ENCODE measurements at regions not wholly inside any gene's neighbourhood (a gene's known extent, or its start where the extent isn't known, plus 50 kb on each side); places are given as distances from the start of the nearest gene placed in this dataset.

GRCh38 chr2:136206613-136207012 is 88.7 kb upstream of the CXCR4 start:
- H3K4me3 ChIP-seq (replicated peaks; ENCODE audit: insufficient read depth, low read length) = no peak overlapping the region
- no peaks in the 10 kb centered on the region for H3K27me3 ChIP-seq (ENCODE audit: insufficient read depth, poor library complexity, severe bottlenecking)
- TF ChIP-seq POLR2AphosphoS5 (IDR thresholded peaks at IDR 0.05; ENCODE audit: low read depth) (peak; percentile 37; the same call in 1 of the 2 replicates), SPI1 (IDR thresholded peaks at IDR 0.05; ENCODE audit: borderline replicate concordance, low read depth) (no peak)
- peak overlapping the region; percentile 44 for H3K27ac ChIP-seq (replicated peaks)
- no peak for DNase-seq (ENCODE audit: low read depth in 1 of 2, low spot score in 1 of 2)

- no peaks in the 10 kb centered on the region for H3K27me3 ChIP-seq (ENCODE audit: insufficient read depth, poor library complexity, severe bottlenecking)
- H3K27ac ChIP-seq (replicated peaks) = no peak overlapping the region
These were observed 87.7 kb upstream of the CXCR4 start for GRCh38 chr2:136205615-136206014.

GRCh38 chr2:136204971-136205370 is 87.0 kb upstream of the CXCR4 start:
- Histone ChIP-seq H3K4me3 (replicated peaks; ENCODE audit: insufficient read depth, low read length) (no peak overlapping the region), H3K27ac (replicated peaks) (no peak overlapping the region)
- no peak for DNase-seq (ENCODE audit: low read depth in 1 of 2, low spot score in 1 of 2)

More at GRCh38 chr2:136205615-136206014, 87.7 kb upstream of the CXCR4 start:
- DNase-seq (ENCODE audit: low read depth in 1 of 2, low spot score in 1 of 2) = no peak
- no peak overlapping the region for H3K4me3 ChIP-seq (replicated peaks; ENCODE audit: insufficient read depth, low read length)
- TF ChIP-seq GABPA (IDR thresholded peaks at IDR 0.05; ENCODE audit: low read depth) = no peak
- TF ChIP-seq REST (IDR thresholded peaks at IDR 0.05; ENCODE audit: insufficient replicate concordance, low read depth) = no peak
- TF ChIP-seq POLR2AphosphoS5 (IDR thresholded peaks at IDR 0.05; ENCODE audit: low read depth) = no peak
- TF ChIP-seq CTCF (IDR thresholded peaks at IDR 0.05; ENCODE audit: insufficient read depth, low read length) = no peak

GRCh38 chr2:136195226-136195625 is 77.3 kb upstream of the CXCR4 start:
- H3K27me3 ChIP-seq (ENCODE audit: insufficient read depth, poor library complexity, severe bottlenecking) = no peaks in the 10 kb centered on the region
- H3K27ac ChIP-seq (replicated peaks) = no peak overlapping the region
- no peak for DNase-seq (ENCODE audit: low read depth in 1 of 2, low spot score in 1 of 2)
- H3K4me3 ChIP-seq (replicated peaks; ENCODE audit: insufficient read depth, low read length) = no peak overlapping the region
- TF ChIP-seq POLR2AphosphoS5 (IDR thresholded peaks at IDR 0.05; ENCODE audit: low read depth) = no peak
- no peak for TF ChIP-seq GABPA (IDR thresholded peaks at IDR 0.05; ENCODE audit: low read depth)

More at GRCh38 chr2:136204971-136205370, 87.0 kb upstream of the CXCR4 start:
- TF ChIP-seq SPI1 (IDR thresholded peaks at IDR 0.05; ENCODE audit: borderline replicate concordance, low read depth) = peak; percentile 3; the same call in 1 of the 2 replicates
- TF ChIP-seq POLR2AphosphoS5 (IDR thresholded peaks at IDR 0.05; ENCODE audit: low read depth) = no peak
- TF ChIP-seq GABPA (IDR thresholded peaks at IDR 0.05; ENCODE audit: low read depth) = no peak
- TF ChIP-seq REST (IDR thresholded peaks at IDR 0.05; ENCODE audit: insufficient replicate concordance, low read depth) = no peak
- no peaks in the 10 kb centered on the region for H3K27me3 ChIP-seq (ENCODE audit: insufficient read depth, poor library complexity, severe bottlenecking)

- Histone ChIP-seq H3K27me3 (ENCODE audit: insufficient read depth, poor library complexity, severe bottlenecking) (no peaks in the 10 kb centered on the region), H3K27ac (replicated peaks) (no peak overlapping the region), H3K4me3 (replicated peaks; ENCODE audit: insufficient read depth, low read length) (no peak overlapping the region)
- TF ChIP-seq CTCF (IDR thresholded peaks at IDR 0.05; ENCODE audit: insufficient read depth, low read length) = no peak
- TF ChIP-seq REST (IDR thresholded peaks at IDR 0.05; ENCODE audit: insufficient replicate concordance, low read depth) = no peak
- no peak for TF ChIP-seq POLR2AphosphoS5 (IDR thresholded peaks at IDR 0.05; ENCODE audit: low read depth)
- TF ChIP-seq GABPA (IDR thresholded peaks at IDR 0.05; ENCODE audit: low read depth) = no peak
- TF ChIP-seq SPI1 (IDR thresholded peaks at IDR 0.05; ENCODE audit: borderline replicate concordance, low read depth) = no peak
- DNase-seq (ENCODE audit: low read depth in 1 of 2, low spot score in 1 of 2) = no peak
These were observed 73.1 kb upstream of the CXCR4 start for GRCh38 chr2:136191041-136191440.
